NCI-H226 (cell line): ENCODE measurements at regions not wholly inside any gene's neighbourhood (a gene's known extent, or its start where the extent isn't known, plus 50 kb on each side); places are given as distances from the start of the nearest gene placed in this dataset.
A peak's percentile ranks its signal among the peaks of the same experiment; 100 is the strongest.

Experiments used
- DNase-seq: peaks from one replicate; pipeline ENCODE4 v3.0.0-alpha.2; 2015

GRCh38 chr6:1257778-1258177, 54.1 kb upstream of the FOXQ1 start:
- no peak for DNase-seq

- DNase-seq: no peak
Observed at GRCh38 chr6:1256435-1257008, 55.4 kb upstream of the FOXQ1 start.

- peak; percentile 27 for DNase-seq
Observed at GRCh38 chr6:1255636-1256365, 56.1 kb upstream of the FOXQ1 start.

- no peak for DNase-seq
Observed at GRCh38 chr6:1254326-1254725, 57.6 kb upstream of the FOXQ1 start.

- DNase-seq: no peak
Observed at GRCh38 chr6:1253816-1254215, 58.1 kb upstream of the FOXQ1 start.

- no peak for DNase-seq
Observed at GRCh38 chr6:1251198-1252155, 60.4 kb upstream of the FOXQ1 start.

GRCh38 chr6:1250489-1251197, 61.3 kb upstream of the FOXQ1 start:
- no peak for DNase-seq

GRCh38 chr6:1247894-1248293, 64.0 kb upstream of the FOXQ1 start:
- DNase-seq: no peak

GRCh38 chr6:1247056-1247455, 64.8 kb upstream of the FOXQ1 start:
- no peak for DNase-seq

- no peak for DNase-seq
Observed at GRCh38 chr6:1244941-1245340, 67.0 kb upstream of the FOXQ1 start.

- DNase-seq: no peak
Observed at GRCh38 chr6:1244278-1244677, 67.6 kb upstream of the FOXQ1 start.

- DNase-seq: no peak
Observed at GRCh38 chr6:1242446-1242845, 69.5 kb upstream of the FOXQ1 start.

GRCh38 chr6:1242021-1242420, 69.9 kb upstream of the FOXQ1 start:
- no peak for DNase-seq

GRCh38 chr6:1240766-1241318, 71.1 kb upstream of the FOXQ1 start:
- no peak for DNase-seq

- no peak for DNase-seq
Observed at GRCh38 chr6:1239805-1240204, 72.1 kb upstream of the FOXQ1 start.

- no peak for DNase-seq
Observed at GRCh38 chr6:1238040-1238439, 73.9 kb upstream of the FOXQ1 start.

- no peak for DNase-seq
Observed at GRCh38 chr6:1237636-1238035, 74.3 kb upstream of the FOXQ1 start.

- no peak for DNase-seq
Observed at GRCh38 chr6:1235825-1236224, 76.1 kb upstream of the FOXQ1 start.

- DNase-seq: no peak
Observed at GRCh38 chr6:1233924-1234323, 78.0 kb upstream of the FOXQ1 start.

- no peak for DNase-seq
Observed at GRCh38 chr6:1232578-1232977, 79.3 kb upstream of the FOXQ1 start.

GRCh38 chr6:1231941-1232340, 80.0 kb upstream of the FOXQ1 start:
- DNase-seq: no peak

GRCh38 chr6:1230689-1231605, 81.0 kb upstream of the FOXQ1 start:
- no peak for DNase-seq
